SK-N-SH (cell line): ENCODE measurements at regions not wholly inside any gene's neighbourhood (a gene's known extent, or its start where the extent isn't known, plus 50 kb on each side); places are given as distances from the start of the nearest gene placed in this dataset.

ENCODE experiments used
- CTCF ChIP-seq: fragments of 200-600 bp; sonication (generic); IDR thresholded peaks from 2 replicates; pipeline ENCODE4 v1.6.1; 2017; ENCODE audit warnings: antibody characterized with exemption, mild to moderate bottlenecking, moderate library complexity
- ELF1 ChIP-seq: IDR thresholded peaks from 2 replicates; pipeline ENCODE4 v1.4.0; 2012
- EP300 ChIP-seq, 2 experiments: IDR thresholded peaks; 2 replicates each; pipeline versions ENCODE4 v1.4.0 to v1.6.1; 2012; ENCODE audit warnings: borderline replicate concordance in 1 of 2, low read depth in 1 of 2, low read length in 1 of 2
- POLR2AphosphoS5 ChIP-seq: IDR thresholded peaks from 2 replicates; pipeline ENCODE4 v1.6.1; 2012; ENCODE audit warnings: low read depth, low read length
- RAD21 ChIP-seq: IDR thresholded peaks from 2 replicates; pipeline ENCODE4 v1.6.1; 2012; ENCODE audit warnings: mild to moderate bottlenecking, low read length
- TAF1 ChIP-seq: IDR thresholded peaks from 2 replicates; pipeline ENCODE4 v1.6.1; 2012; ENCODE audit warnings: low read depth, mild to moderate bottlenecking, low read length, moderate library complexity, borderline replicate concordance
- USF1 ChIP-seq: IDR thresholded peaks from 2 replicates; pipeline ENCODE4 v1.4.0; 2012; ENCODE audit warnings: low read depth, borderline replicate concordance
- ZBTB33 ChIP-seq: IDR thresholded peaks from 2 replicates; pipeline ENCODE4 v1.4.0; 2012; ENCODE audit warnings: low read depth, borderline replicate concordance

GRCh38 chr13:89737051-89737450 is 1610.4 kb upstream of the MIR17HG start:
- no peak for TF ChIP-seq USF1
- TF ChIP-seq ZBTB33: no peak
- TF ChIP-seq CTCF: no peak
- no peak for TF ChIP-seq EP300 (IDR thresholded peaks at IDR 0.05; ENCODE audit: borderline replicate concordance in 1 of 2, low read depth in 1 of 2, low read length in 1 of 2)
- no peak for TF ChIP-seq ELF1
- TF ChIP-seq RAD21: no peak
- no peak for TF ChIP-seq POLR2AphosphoS5
- no peak for TF ChIP-seq TAF1
